GM19351 (cell line): ENCODE measurements at regions not wholly inside any gene's neighbourhood (a gene's known extent, or its start where the extent isn't known, plus 50 kb on each side); places are given as distances from the start of the nearest gene placed in this dataset.
A peak's percentile ranks its signal among the peaks of the same experiment; 100 is the strongest.

Experiments
- ATAC-seq: cut with Tn5 transposase; IDR thresholded peaks from one replicate; pipeline ENCODE4 v1.9.1; 2021; ENCODE audit warnings: mild to moderate bottlenecking, moderate library complexity; ENCODE audit not compliant: unreplicated experiment

- ATAC-seq: no peak
Measured at GRCh38 chr5:125198270-125198974, 452.0 kb upstream of the ZNF608 start.

- ATAC-seq: no peak
Measured at GRCh38 chr5:125199373-125199772, 452.9 kb upstream of the ZNF608 start.

GRCh38 chr5:125199968-125200865, 453.8 kb upstream of the ZNF608 start:
- ATAC-seq: peak; percentile 50

GRCh38 chr5:125200866-125201373, 454.5 kb upstream of the ZNF608 start:
- ATAC-seq: no peak

- ATAC-seq: no peak
Measured at GRCh38 chr5:125201446-125202052, 455.1 kb upstream of the ZNF608 start.

- ATAC-seq: no peak
Measured at GRCh38 chr5:125202353-125202752, 455.9 kb upstream of the ZNF608 start.

- peak; percentile 44 for ATAC-seq
Measured at GRCh38 chr5:125202871-125203438, 456.5 kb upstream of the ZNF608 start.

GRCh38 chr5:125203912-125204311, 457.5 kb upstream of the ZNF608 start:
- ATAC-seq: no peak

GRCh38 chr5:125205601-125206225, 459.3 kb upstream of the ZNF608 start:
- no peak for ATAC-seq

GRCh38 chr5:125207856-125208255, 461.4 kb upstream of the ZNF608 start:
- no peak for ATAC-seq

GRCh38 chr5:125209650-125210049, 463.2 kb upstream of the ZNF608 start:
- ATAC-seq: no peak

GRCh38 chr5:125210242-125210947, 464.0 kb upstream of the ZNF608 start:
- no peak for ATAC-seq

- peak; percentile 100 for ATAC-seq
Measured at GRCh38 chr5:125214080-125214479, 467.6 kb upstream of the ZNF608 start.

- ATAC-seq: no peak
Measured at GRCh38 chr5:125215593-125215992, 469.2 kb upstream of the ZNF608 start.

GRCh38 chr5:125219710-125220109, 473.3 kb upstream of the ZNF608 start:
- no peak for ATAC-seq

- ATAC-seq: no peak
Measured at GRCh38 chr5:125220284-125220683, 473.8 kb upstream of the ZNF608 start.

GRCh38 chr5:125222597-125223240, 476.3 kb upstream of the ZNF608 start:
- ATAC-seq: no peak

- no peak for ATAC-seq
Measured at GRCh38 chr5:125225424-125225823, 479.0 kb upstream of the ZNF608 start.

- ATAC-seq: no peak
Measured at GRCh38 chr5:125226825-125227224, 480.4 kb upstream of the ZNF608 start.
